Fibroblast of the aortic adventitia (primary cell): ENCODE measurements at regions not wholly inside any gene's neighbourhood (a gene's known extent, or its start where the extent isn't known, plus 50 kb on each side); places are given as distances from the start of the nearest gene placed in this dataset.
A peak's percentile ranks its signal among the peaks of the same experiment; 100 is the strongest.

ENCODE experiments used
- DNase-seq: peaks from one replicate; pipeline ENCODE4 v3.0.0-alpha.2; 2010; ENCODE audit warnings: low read depth
- H3K4me3 ChIP-seq: 2 replicates; pipeline ENCODE4 v1.5.1; 2011; ENCODE audit warnings: low read depth, mild to moderate bottlenecking, control low read depth, low read length, moderate library complexity
- TF ChIP-seq, protein P1 (sequence below): IDR thresholded peaks from 2 replicates; pipeline ENCODE4 v1.5.1; 2011; ENCODE audit warnings: mild to moderate bottlenecking, low read length, control low read depth, inconsistent platforms; ENCODE audit not compliant: insufficient read depth

DNA sequence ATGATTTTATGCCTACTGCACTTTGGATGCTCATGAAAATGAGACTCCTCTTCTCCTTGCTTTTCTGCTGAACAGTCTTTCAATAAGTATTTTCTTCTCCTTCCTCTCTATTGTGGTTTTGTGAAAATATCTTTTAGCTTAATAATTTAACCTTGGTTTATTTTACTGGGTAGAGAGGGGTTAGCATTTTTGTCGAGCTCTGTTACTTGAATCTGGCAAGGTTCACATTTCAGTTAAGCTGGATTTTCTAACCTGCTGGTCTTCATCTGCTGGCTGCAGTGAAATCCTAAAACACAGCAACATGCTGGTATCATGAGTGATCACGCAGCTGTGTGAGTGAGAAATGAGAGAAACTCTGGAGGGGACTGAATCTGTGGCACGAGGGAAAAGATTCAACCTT lies 222.7 kb upstream of the NOX3 start:
- TF ChIP-seq, protein P1, sequence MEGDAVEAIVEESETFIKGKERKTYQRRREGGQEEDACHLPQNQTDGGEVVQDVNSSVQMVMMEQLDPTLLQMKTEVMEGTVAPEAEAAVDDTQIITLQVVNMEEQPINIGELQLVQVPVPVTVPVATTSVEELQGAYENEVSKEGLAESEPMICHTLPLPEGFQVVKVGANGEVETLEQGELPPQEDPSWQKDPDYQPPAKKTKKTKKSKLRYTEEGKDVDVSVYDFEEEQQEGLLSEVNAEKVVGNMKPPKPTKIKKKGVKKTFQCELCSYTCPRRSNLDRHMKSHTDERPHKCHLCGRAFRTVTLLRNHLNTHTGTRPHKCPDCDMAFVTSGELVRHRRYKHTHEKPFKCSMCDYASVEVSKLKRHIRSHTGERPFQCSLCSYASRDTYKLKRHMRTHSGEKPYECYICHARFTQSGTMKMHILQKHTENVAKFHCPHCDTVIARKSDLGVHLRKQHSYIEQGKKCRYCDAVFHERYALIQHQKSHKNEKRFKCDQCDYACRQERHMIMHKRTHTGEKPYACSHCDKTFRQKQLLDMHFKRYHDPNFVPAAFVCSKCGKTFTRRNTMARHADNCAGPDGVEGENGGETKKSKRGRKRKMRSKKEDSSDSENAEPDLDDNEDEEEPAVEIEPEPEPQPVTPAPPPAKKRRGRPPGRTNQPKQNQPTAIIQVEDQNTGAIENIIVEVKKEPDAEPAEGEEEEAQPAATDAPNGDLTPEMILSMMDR = no peak
- DNase-seq = peak; percentile 26

DNA sequence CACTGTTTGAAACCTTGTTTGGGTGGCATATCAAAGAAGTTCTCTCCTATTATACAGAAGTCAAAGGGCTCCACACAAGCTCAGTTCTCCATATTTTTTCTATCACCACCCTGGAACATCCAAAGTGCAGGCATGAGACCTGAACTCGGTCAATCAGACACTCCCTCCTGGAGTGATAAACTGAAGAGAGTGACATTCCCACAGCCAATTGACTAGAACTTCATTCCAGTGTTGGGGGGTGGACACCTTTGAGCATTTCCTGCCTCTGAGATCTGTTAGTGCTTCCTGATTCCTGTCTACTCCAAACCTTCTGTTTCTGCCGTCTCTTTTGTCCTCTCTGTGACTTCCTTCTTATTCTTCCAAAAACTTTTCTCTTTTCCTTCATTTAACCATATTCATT lies 220.7 kb upstream of the NOX3 start:
- DNase-seq = no peak
- no peak overlapping the region for H3K4me3 ChIP-seq
- TF ChIP-seq, protein P1 = no peak

More for the DNA sequence above, 222.7 kb upstream of the NOX3 start:
- no peak overlapping the region for H3K4me3 ChIP-seq

DNA sequence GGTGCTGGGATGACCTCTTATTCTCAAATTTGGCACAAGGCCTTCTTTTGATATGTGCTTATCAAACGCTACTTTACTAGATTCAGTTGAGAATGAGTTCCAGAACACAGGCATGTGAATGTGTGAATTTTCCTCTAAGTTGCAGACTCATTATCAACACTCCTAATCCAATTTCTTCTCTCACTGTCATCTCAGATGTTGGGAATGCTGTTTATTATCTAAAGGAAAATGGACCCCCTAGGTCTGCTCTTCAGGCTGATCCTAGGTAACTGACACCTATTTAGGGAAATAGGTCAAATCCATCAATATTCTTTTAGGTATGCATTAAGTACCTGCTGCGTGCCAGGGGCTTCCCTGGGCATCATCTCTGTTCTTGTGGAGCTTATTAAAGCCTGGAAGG lies 215.0 kb upstream of the NOX3 start:
- TF ChIP-seq, protein P1 = no peak
- H3K4me3 ChIP-seq = no peak overlapping the region
- no peak for DNase-seq

DNA sequence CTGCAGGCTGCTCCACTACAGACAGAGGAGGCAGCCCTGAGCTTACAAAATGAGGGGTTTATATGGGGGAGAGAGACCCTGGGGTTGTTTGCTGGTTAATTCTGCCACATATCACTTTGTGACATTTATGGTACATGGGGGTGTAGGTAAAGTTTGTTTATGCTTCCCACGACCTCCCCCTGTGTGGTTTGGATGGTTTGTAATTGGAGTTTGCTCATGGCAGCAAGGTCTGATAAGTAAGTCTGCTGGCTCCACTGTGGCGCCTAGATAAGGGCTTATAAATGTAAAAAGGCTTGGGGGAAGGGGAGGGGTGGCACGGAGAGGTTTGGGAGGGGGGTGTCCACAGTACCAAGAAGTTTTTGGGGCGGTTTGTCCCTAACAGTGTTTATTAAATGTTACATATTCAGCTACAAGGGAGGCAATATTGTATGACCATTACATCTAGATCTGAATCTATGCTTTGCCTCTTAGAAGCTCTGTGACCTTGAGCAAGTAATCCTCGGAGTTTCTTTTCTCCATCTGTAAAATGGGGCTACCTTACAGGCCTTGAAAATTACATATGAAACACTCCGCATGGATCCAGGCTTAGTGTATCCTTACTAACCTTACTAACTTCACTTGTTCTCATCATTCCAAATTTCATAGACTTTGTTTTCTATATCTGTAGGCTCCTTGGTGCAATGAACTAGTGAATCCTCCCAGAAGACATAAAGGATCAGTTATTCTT lies 204.8 kb upstream of the NOX3 start:
- no peak overlapping the region for H3K4me3 ChIP-seq
- TF ChIP-seq, protein P1 = no peak
- no peak for DNase-seq

DNA sequence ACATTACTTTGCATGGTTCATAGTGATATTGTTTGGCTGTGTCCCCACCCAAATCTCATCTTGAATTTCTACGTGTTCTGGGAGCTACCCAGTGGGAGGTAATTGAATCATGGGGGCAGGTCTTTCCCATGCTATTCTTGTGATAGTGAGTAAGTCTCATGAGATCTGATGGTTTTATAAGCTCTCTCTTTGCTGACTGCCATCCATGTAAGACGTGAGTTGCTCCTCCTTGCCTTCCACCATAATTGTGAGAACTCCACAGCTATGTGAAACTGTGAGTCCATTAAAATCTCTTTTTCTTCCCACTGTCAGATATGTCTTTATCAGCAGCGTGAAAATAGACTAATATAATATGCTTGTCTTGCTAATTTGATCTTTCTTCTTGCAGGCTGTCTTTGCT lies 200.4 kb upstream of the NOX3 start:
- no peak overlapping the region for H3K4me3 ChIP-seq
- TF ChIP-seq, protein P1 = no peak
- DNase-seq = no peak

DNA sequence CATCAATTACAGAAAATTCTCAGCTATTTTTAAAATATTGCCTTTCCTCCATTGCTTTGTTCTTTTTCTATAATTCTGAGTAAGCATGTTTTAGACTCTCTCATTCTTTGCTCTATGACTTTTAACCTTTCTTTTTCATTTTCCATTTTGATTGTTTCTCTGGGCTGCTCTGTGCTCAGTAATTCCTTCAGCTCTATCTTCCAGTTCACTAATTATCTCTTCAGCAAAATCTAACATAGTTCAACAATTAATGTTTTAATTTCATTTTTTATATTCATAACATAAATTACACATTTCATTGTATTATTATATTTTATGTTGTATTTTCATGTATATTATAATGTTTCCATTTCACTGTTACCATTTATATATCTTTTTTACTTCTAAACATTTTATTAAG lies 198.8 kb upstream of the NOX3 start:
- no peak overlapping the region for H3K4me3 ChIP-seq
- no peak for DNase-seq
- TF ChIP-seq, protein P1 = no peak

DNA sequence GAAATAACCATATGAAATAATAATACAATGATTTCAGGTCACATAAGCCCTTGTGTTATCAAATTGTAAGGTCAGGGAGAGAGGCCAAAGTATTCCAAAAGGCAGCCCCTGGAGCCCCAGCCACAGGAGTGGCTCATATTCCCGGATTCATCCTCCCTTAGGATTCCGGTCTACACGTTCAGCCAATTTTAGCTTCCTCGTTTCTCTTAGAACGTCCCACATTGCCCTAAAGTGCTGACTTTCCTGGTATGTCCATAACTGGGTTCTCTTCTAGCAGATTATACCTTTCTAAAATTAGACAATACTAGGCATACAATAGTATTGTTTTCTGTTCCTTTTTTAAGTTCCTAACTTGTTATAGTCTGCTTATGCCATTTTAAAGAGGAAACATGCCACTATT lies 192.7 kb upstream of the NOX3 start:
- no peak overlapping the region for H3K4me3 ChIP-seq

More for the DNA sequence above, 192.7 kb upstream of the NOX3 start:
- TF ChIP-seq, protein P1 = no peak
- DNase-seq = no peak
